NCI-H510A (cell line): ENCODE measurements at regions not wholly inside any gene's neighbourhood (a gene's known extent, or its start where the extent isn't known, plus 50 kb on each side); places are given as distances from the start of the nearest gene placed in this dataset.

ENCODE experiments used
- DNase-seq: peaks from one replicate; lab custom pipeline; 2025; lab: John Stamatoyannopoulos, UW

- no peak for DNase-seq
Measured at GRCh38 chr2:215769246-215769645, 244.1 kb downstream of the MREG start.

- DNase-seq: no peak
Measured at GRCh38 chr2:215767625-215768024, 245.7 kb downstream of the MREG start.

GRCh38 chr2:215765729-215766360 is 247.5 kb downstream of the MREG start:
- DNase-seq: no peak

- DNase-seq: no peak
Measured at GRCh38 chr2:215764441-215765048, 248.8 kb downstream of the MREG start.

GRCh38 chr2:215760557-215760956 is 252.8 kb downstream of the MREG start:
- no peak for DNase-seq

- DNase-seq: no peak
Measured at GRCh38 chr2:215760091-215760490, 253.3 kb downstream of the MREG start.

GRCh38 chr2:215758691-215759090 is 254.7 kb downstream of the MREG start:
- DNase-seq: no peak

GRCh38 chr2:215756346-215756730 is 257.0 kb downstream of the MREG start:
- no peak for DNase-seq

- no peak for DNase-seq
Measured at GRCh38 chr2:215755641-215756345, 257.6 kb downstream of the MREG start.

GRCh38 chr2:215754546-215754945 is 258.8 kb downstream of the MREG start:
- no peak for DNase-seq

GRCh38 chr2:215753808-215754207 is 259.5 kb downstream of the MREG start:
- DNase-seq: no peak

- no peak for DNase-seq
Measured at GRCh38 chr2:215752991-215753390, 260.4 kb downstream of the MREG start.

GRCh38 chr2:215752436-215752835 is 260.9 kb downstream of the MREG start:
- no peak for DNase-seq

- DNase-seq: no peak
Measured at GRCh38 chr2:215751911-215752272, 261.5 kb downstream of the MREG start.

- DNase-seq: no peak
Measured at GRCh38 chr2:215751200-215751910, 262.0 kb downstream of the MREG start.

- DNase-seq: no peak
Measured at GRCh38 chr2:215750763-215751162, 262.6 kb downstream of the MREG start.

- DNase-seq: no peak
Measured at GRCh38 chr2:215749092-215749957, 264.0 kb downstream of the MREG start.

GRCh38 chr2:215748446-215748845 is 264.9 kb downstream of the MREG start:
- DNase-seq: no peak

- DNase-seq: no peak
Measured at GRCh38 chr2:215746887-215747615, 266.3 kb downstream of the MREG start.

GRCh38 chr2:215746226-215746886 is 267.0 kb downstream of the MREG start:
- no peak for DNase-seq

- DNase-seq: no peak
Measured at GRCh38 chr2:215745331-215745730, 268.0 kb downstream of the MREG start.
